GM04504 (cell line): ENCODE measurements at regions not wholly inside any gene's neighbourhood (a gene's known extent, or its start where the extent isn't known, plus 50 kb on each side); places are given as distances from the start of the nearest gene placed in this dataset.

Experiments
- DNase-seq: peaks from one replicate; pipeline ENCODE4 v3.0.0-alpha.2; 2012; ENCODE audit warnings: low read depth

DNA sequence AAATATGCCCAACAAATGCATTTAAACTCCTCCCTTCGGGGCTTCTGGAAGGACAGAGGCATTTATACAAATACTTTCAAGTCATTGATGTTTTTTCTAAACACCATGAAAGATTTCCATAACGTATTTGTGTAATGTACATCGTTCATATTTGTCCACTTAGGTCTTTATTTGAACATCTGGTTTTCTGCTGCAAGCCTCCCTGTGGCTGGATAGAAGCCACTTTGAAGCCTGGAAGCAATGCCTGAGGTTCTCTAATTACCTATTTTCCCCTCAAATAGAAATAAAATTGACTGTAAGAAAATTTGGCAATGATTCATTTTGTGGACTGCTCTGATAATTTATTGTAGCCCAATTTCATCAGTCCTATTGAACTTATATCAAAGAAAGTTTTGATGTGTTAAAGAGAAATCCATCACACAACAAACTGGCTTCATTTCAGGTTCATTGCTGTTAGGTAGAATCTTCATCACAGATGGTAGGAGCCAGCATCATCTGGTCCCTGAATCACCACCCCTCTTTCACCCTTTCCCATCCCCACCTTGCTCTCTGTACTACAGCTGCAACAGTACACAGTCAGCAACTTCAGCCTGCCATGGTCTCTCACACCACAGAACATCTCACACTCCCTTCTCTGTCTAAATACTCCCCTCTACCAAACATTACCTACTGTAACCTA, 186.0 kb upstream of the MGMT start:
- DNase-seq: no peak

DNA sequence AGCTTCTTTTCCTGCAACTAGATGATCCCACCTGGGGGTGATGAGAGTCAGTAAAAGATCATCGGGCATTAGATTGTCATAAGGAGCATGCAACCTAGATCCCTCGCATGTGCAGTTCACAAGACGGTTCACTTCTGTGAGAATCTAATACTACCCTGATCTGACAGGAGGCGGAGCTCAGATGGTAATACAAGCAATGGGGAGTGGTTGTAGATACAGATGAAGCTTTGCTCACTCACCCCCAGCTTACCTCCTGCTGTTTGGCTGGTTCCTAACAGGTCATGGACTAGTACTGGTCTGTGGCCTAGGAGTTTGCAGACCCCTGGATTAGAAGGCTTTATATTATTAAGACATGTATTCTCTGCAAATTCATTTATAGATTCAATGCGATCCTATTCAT, 181.6 kb upstream of the MGMT start:
- no peak for DNase-seq

DNA sequence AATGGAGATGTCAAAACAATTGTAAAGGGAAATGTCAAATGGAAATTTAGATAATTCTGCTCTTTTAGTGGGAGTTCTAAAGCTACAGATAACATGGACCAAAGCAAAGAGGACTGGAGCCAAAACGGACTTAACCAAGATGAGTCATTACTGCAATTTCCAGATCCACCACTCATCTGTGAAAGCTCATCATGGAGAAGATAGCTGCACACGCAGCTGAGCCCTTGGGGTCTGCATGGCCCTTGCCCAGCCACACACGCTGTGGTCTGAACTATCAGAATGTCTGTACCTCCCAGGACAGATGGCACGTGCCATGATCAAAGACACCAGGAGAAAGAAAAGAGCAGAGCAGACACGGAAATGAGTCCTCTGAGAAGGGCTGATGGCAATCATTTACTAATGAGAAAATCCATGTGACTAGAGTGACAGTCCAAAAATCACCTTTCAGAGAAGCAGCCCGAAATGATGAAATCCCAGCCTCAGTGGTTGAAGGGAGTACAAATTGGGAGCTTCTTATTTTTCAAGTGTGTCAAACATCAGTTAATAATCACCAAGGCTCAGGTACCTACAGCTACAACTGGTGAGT, 177.9 kb upstream of the MGMT start:
- no peak for DNase-seq

DNA sequence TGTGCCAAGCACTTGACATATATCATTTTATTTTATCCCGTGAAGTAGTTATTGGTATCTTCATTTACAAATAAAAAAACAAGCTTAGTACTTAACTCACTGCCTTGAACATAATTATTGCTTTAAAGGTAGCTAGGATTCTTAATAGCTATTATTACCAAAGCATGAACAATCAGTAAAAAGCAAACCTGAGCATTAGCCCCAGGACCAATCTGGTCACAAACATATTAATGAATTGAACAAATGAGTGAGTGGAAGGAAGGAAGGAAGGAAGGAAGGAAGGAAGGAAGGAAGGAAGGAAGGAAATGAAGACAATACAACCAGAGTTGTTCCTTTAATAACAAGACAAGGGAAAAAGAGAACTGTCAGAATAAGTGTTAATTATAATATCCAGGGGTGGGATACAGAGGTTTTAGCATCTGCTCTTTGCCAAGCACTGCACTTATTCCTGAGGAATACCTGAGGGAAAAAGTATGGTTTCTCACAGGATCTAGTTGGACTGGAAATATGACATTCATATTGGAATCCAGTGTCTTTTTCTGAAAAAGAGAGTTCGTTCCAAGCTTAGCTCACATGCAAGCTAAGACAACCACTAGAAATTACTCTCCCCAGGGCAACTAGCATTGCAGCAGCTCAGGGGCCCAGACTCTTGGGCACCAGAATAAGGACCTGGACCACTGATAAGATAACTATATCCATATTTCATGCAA, 172.9 kb upstream of the MGMT start:
- no peak for DNase-seq

DNA sequence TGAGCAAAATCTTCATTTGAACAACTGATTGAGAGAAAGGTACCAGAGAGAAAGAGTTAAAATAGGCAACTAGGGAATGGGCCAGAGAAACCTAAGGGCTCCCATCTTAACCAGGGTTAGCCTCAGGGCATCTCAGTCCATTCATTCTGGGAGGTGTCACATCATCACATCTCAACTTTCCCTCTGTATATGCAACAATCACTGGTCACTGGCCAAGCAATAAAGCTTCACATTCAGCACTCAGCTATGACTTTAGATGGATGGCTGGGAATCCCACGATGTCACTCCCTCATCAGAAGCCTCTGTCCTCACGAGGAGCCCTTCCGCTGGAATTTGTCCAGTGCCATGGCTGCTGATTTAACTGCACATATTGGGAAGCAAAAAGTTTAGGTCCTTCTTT, 172.1 kb upstream of the MGMT start:
- no peak for DNase-seq

DNA sequence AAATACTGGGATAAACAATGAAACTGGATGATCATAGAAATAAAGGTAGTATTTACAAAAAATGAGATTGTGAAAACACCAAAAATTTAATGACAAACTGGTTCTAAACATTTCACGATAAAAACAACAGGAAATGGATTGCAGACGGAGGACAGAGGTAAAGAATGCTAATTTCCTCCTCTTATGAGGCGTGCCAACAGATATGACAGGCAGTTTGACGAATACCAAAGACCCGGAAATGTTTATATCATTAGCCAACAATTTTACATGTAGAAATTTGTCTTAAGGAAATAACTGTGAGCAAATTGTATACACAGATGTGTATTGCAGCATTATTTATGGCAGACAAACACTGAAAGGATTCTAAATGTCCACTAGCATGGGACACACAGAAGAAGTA, 162.0 kb upstream of the MGMT start:
- DNase-seq: no peak

DNA sequence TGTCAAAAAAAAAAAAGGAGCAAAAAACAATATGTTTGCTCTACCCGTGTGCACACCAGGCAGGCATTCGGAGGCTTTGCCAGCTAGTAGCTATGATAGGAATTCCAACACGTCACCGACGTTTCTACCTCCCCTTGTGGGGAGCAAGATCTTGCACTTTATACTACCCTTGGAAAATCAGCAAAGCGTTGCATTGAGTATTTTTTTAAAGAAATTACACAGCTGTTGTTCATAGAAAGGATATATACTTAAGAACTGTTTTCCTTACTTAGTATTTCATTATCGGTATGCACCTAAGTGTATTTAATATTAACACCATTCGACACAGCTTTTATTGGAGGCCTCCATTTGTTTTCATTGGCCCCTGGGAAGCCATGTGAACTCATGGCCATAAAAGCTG, 159.9 kb upstream of the MGMT start:
- DNase-seq: no peak

DNA sequence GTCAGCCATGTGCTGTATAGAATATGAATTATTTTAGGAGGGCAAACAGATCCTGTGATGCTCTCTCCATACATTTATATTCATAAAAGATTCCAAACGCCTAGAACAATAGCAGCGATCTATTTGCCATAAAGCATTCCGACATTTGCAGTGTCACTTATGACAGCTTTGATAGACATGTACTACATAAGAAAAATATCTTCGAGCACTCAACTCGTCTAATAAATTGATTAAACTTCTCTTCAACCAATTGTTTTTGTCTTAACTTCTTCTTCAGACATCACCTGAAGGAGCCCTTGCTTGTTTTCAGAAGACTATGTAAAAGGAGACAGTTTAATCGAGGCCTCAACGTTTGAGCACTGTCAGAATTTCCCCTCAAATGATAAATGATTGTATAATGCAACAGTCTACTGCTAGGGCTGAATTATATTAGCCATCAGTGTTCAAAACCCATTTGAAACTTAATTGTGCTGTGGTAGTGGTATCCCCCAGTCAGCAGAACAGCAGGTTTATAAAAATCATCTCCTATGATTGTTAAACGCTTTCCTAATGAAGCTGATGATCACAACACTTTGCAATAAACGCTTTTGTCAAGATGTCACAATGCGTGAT, 158.0 kb upstream of the MGMT start:
- DNase-seq: no peak

DNA sequence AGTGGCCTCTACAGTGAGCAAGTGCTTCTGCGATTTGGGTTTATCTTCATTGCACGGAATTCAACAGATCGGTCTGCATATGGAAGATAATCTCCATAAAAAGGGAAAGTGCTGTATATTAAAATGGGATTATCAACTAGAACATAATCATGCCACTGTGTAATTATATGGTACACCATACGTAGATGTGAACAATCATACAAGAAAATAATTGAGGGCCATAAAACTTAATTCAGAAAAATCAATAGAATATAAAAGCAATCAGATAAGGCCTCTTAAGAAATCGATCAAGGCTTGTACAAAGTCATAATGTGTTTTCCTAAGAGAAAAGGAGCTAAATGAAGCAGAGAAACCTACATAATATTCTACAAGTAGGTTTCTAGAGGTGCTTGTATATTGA, 157.5 kb upstream of the MGMT start:
- DNase-seq: no peak

DNA sequence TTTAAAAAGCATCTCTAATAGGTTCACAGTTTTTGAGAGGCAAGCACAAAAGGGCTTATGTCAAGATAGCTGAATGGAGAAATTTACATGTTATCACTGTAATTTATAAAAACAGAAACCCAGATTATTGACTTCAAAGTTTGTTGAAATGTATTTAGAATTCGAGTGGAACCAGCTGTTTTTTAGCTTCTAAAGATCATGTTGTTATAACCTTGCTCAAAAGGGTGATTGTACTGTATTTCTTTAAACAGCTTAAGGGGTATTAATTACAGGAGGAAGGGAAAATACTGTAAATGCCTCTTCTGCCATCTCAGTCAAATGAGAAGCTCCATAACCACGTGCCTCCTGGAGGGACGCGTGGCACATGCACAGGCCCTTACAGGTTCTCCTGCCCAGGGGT, 156.2 kb upstream of the MGMT start:
- no peak for DNase-seq

DNA sequence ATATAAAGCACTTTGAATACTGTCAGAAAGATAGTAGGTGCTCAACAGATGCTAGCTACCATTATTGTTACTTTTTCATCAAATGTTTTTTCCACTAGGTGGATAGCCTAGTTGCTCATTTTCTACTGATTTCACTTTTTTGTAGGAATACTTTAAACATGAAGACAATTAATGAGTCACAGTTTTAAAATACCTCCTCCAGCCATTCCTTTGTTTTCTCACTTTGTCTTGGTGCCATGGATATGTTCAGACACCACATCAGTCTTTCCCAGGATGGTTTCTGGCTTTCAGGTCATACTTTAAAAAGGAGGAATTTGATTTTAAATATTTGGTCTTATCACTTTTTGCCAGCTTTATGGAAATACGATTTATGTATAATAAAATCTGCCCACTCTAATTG, 147.1 kb upstream of the MGMT start:
- DNase-seq: no peak

DNA sequence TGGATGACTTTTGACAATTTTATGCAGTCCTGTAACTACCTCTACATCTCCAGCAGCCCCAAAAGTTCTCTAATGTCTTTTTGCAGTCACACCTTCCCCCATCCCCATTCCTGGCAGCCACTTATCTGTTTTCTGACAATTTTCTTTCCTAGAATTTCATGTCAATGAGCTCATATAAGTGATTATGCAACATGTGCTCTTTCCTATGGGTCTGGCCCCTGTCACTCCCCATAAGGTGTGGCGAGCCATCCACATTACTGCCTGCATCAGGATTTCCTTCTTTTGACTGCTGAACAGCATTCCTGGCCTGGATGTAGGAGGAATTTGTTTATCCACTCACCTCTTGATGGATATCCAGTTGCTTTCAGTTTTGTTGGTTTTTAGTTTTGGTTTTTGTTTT, 146.7 kb upstream of the MGMT start:
- DNase-seq: no peak

DNA sequence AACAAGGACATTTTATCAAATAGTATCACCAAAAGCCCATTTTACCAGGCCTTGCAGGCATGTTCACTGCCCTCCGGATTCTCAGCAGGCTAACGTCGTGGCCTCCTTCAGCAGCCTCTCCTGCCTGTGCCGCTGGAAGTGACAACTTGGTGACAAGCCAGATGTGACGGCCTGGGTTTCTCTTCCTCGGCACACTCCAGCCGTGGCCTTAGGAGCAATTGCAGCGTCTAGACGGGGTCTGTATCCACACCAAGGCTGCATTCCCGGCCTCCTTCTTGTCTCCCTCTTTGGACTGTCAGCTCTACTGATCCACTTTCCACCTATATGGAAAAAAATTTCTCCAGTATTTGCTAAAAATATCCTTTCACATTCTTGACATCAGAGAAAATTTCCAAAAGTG, 145.3 kb upstream of the MGMT start:
- no peak for DNase-seq

DNA sequence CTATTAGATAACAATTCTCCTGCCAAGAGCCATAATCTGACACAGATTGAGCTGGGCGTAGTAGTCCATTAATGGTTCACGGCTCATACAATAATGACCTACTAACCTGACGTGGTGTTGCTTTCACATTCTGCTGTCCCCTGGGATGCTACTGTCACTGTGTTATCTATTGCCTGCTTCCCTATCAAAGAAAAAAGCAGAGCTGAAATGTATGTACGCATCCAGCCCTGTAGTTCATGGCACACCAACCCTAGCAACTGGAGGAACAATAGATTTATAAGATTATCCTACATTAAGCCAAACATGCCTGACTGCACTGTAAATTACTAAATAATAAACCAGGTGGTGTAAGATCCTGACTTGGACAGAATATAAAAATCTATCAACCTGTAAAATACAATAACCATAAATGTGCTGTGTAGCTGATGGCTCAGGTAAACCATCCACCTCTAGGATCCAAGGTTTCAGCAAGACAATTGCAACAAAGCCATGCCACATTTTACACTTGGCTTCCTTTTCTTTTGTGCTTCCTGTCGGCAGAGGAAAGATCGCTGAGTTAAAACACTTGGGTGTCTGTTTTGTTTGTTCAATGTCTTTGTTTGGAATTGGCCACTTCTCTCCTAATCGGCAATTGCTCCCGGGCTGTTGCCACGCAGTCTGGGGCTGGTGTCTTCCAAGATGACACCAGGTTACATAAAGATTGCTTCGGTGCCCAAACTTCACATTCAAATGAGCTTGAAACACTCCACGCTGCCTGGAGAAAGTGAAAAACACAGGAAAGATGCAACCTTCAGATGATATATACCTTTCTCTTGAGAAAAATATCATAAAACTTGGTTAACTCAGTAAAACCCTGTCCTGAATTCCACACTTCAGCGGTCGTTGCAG, 143.9 kb upstream of the MGMT start:
- no peak for DNase-seq

DNA sequence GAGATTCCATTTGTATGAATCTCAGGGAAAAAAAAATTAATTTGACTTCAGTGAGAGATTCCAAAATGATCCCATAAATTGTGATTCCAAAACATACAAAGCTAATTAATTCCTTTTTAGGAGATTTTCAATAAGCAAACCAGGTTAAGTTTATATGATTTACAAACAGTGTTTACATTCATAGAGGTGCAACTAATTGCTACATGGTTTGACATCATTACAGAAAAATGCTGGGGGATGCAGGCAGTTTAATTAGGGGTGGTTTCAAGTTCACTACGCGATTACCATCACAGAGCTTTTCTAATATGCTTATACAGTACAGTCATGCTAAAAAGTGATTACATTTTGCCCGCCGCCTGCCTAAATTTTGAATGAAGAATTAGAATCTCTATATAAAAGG, 143.2 kb upstream of the MGMT start:
- no peak for DNase-seq

DNA sequence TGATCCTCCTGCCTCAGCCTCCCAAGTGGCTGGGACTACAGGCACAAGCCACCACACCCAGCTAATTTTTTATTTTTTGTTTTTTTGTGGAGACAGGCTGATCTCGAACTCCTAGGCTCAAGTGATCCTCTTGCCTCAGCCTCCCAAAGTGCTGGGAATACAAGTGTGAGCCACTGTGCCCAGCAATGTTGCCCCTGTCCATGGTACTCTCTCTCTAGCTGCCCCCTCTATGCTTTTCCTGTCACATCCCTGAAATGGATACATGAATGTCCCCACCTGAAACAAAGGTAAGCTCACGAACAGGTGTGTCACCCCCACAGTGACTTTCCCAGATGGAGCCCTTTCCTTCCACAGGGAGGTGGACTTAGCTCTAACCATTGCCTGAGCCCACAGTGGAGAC, 141.1 kb upstream of the MGMT start:
- DNase-seq: no peak

DNA sequence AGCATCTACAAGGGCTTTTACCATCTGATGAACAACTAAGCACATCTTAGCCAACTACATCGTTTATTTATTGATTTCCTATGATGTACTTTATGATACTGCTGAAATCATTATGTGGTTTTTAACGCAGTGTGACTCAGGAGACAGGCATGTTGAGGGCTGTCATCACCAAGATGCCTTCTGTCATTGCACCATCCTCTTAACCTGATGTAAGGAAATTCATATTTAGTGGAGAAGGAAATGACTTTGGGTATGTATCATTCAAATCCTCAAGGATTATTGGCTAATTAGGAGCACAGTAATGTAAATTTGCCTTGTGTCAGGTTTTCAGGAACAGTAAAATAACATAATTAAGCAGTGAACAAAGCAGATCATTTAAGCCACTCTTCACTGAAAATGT, 138.5 kb upstream of the MGMT start:
- DNase-seq: no peak

DNA sequence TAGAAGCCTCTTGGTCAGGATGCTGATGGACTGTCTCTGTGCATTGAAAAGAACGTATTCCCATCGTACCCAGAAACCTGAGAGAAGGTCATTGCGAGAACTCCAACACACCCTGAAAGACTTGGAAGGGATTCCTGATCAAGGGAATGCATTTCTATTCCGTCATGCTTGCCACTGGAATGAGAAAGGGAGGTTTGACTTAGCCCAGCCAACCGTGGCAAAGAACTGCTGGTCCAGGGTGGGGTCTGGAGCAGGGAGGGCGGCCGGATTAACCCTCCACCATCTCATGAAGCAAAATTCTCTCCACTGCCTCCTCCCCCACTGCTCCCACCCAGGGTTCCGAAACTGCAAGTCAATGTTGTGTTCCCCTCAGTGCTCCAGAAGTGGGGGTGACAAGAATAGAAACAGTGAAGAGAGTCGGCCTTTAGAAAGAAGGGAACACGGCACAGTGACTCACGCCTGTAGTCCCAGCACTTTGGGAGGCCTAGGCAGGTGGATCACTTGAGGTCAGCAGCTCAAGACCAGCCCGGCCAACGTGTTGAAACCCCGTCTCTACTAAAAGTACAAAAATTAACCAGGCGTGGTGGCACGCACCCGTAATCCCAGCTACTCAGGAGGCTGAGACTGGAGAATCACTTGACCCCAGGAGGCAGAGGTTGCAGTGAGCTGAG, 137.5 kb upstream of the MGMT start:
- no peak for DNase-seq

DNA sequence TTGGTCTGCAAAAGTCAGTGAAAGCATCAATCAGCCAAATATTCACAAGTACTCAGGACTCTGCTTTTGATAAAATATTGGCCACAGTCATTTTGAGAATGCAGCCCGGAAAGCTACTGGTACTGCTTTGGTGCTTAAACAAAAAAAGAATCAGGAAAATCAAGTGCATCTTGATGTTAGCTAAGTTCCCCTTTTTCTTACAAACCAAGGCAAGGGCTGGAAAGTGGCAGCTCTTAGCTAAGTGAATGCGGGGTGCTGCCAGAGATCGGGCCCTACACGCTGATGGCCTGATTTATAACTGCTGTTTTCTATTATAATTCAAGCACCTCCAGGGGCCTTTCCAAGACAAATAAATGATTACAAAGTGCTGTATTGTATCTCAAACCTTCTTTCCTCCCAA, 136.8 kb upstream of the MGMT start:
- DNase-seq: no peak

DNA sequence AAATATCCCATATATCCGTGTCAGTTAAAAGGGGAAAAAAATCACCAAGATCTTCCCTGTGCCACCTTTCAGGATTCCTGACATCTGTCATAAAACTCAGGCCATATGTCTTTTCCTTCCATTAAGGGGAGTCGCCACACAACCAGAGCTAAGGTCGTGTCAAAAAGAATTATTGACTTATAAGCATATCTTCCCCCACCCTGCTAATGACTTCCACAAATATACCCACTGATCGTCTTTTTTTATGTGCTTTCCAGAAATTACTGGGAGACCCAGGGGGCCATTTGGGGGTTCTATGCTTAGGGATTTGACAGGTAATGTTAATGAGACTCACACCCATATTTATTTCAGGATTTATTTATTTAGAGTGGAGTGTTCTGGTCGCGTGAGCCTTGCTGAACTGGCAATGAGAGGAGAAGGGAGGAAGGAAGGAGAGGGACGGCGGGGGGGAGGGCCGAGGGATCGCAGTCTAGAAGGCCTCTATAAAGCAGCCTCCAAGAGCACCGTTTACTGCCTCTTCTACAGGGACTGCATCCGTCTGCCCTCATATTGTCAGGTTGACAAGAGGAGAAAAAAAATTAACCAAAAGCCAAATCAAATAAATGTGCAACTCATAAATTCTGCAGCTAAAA, 135.7 kb upstream of the MGMT start:
- DNase-seq: no peak

DNA sequence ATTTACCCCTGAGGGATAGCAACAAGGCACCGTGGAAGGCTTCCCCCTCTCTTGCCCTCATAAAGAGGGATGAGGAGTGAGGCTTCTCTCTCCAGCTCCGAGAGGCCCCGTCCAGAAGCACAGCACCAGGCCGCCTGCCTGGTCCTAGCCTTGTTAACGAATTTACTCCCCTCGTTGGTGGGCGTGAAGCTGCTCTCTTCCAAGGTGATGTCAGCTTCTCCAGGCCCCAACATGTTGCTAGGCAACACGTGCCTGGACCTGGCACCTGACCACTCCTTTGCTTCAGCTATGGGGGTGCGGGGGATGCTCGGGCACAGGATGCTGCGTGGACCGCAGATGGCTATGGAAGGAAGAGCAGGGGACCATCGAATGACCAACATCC, 135.2 kb upstream of the MGMT start:
- DNase-seq: no peak
